Right lobe of liver (tissue), 6 donors: ENCODE measurements at regions not wholly inside any gene's neighbourhood (a gene's known extent, or its start where the extent isn't known, plus 50 kb on each side); places are given as distances from the start of the nearest gene placed in this dataset.

Experiments
- ATAC-seq, 4 donors: fragments of 200-7000 bp; cut with Tn5 transposase; one replicate each; pipeline ENCODE4 v1.9.1; 2020; ENCODE audit warnings: mild to moderate bottlenecking in 4 of 4, moderate library complexity in 4 of 4
- DNase-seq, 3 donors: peaks; one replicate each; pipeline ENCODE4 v3.0.0-alpha.2; 2020
- H3K27ac ChIP-seq, 3 donors: fragments of 200-600 bp; one replicate each; pipeline ENCODE4 v1.8.0; 2022
- H3K27me3 ChIP-seq, 2 donors: fragments of 200-600 bp; one replicate each; pipeline ENCODE4 v1.8.0; 2022
- H3K36me3 ChIP-seq, 4 donors: fragments of 200-600 bp; sonication (generic) in 1 of 4; one replicate each; pipeline versions ENCODE4 v1.5.1 to v1.8.0; 2017 to 2022; ENCODE audit warnings: control low read depth in 1 of 4
- H3K4me1 ChIP-seq, 4 donors: fragments of 200-600 bp; sonication (generic) in 1 of 4; one replicate each; pipeline versions ENCODE4 v1.5.1 to v1.8.0; 2017 to 2022; ENCODE audit warnings: control low read depth in 1 of 4
- H3K4me3 ChIP-seq, 3 donors: fragments of 200-600 bp; one replicate each; pipeline ENCODE4 v1.8.0; 2022
- H3K9me3 ChIP-seq, 4 donors: fragments of 200-600 bp; sonication (generic) in 1 of 4; one replicate each; pipeline versions ENCODE4 v1.5.1 to v1.8.0; 2017 to 2022; ENCODE audit warnings: control low read depth in 1 of 4
- CTCF ChIP-seq, 4 donors: fragments of 200-600 bp in 3 of 4; fragments of 450-650 bp in 1 of 4; IDR thresholded peaks; one replicate each; pipeline versions ENCODE4 v1.5.1 to v1.8.0; 2016 to 2022; ENCODE audit warnings: antibody characterized with exemption in 4 of 4, mild to moderate bottlenecking in 2 of 4
- POLR2A ChIP-seq: fragments of 450-650 bp; IDR thresholded peaks from one replicate; pipeline ENCODE4 v1.6.1; 2017; ENCODE audit warnings: antibody characterized with exemption, mild to moderate bottlenecking
- WGBS: methylation state at CpG from one replicate; pipeline ENCODE4 v1.1.6; 2018; ENCODE audit warnings: low coverage, low lambda C conversion rate; ENCODE audit not compliant: insufficient coverage; ENCODE audit errors: missing lambda C conversion rate; 5-methylcytosine and 5-hydroxymethylcytosine counted together
- intact Hi-C, 2 donors: fragments of 100-400 bp; cut with DNase I; formaldehyde crosslinking; loops; one replicate each; pipeline versions ENCODE4 v1.11.2 to v1.14.1; 2022
- donor health status: DM: no; HTN: yes; CAD: no.
- donor health status: DM: no; HTN: no; CAD: no.
- donor health status: DM: no; HTN: no; CAD: no.
- donor health status: DM: no; HTN: yes; CAD: no.
- donor health status: DM: no; HTN: yes; CAD: no.

- 53% methylated on average over 2 of the region's 2 CpGs for WGBS
- H3K9me3 ChIP-seq: no peaks in the 10 kb centered on the region
- ATAC-seq: no peak
Measured at GRCh38 chr20:60271597-60271996, 313.4 kb downstream of the CDH26 start.

GRCh38 chr20:60272790-60273189, 314.6 kb downstream of the CDH26 start:
- no peak for TF ChIP-seq CTCF (IDR thresholded peaks at IDR 0.05)
- TF ChIP-seq POLR2A: no peak
- H3K4me3 ChIP-seq: no peak overlapping the region
- H3K27ac ChIP-seq: no peak overlapping the region
- no peaks in the 10 kb centered on the region for H3K36me3 ChIP-seq
- ATAC-seq (no peak), DNase-seq (no peak)
- WGBS: 40% methylated on average over 5 of the region's 6 CpGs
- no peaks in the 10 kb centered on the region for H3K27me3 ChIP-seq
- intact Hi-C loops: no loop called here
- H3K9me3 ChIP-seq: no peaks in the 10 kb centered on the region
- no peaks in the 10 kb centered on the region for H3K4me1 ChIP-seq

More at GRCh38 chr20:60271597-60271996, 313.4 kb downstream of the CDH26 start:
- Histone ChIP-seq H3K4me3 (no peak overlapping the region), H3K4me1 (no peaks in the 10 kb centered on the region), H3K27ac (no peak overlapping the region), H3K36me3 (no peaks in the 10 kb centered on the region), H3K27me3 (no peaks in the 10 kb centered on the region)
- no peak for DNase-seq
- intact Hi-C loops: no loop called here
- TF ChIP-seq CTCF (IDR thresholded peaks at IDR 0.05): peak; percentile 11 to 25 (median 16)
- TF ChIP-seq POLR2A: no peak

GRCh38 chr20:60274717-60275116, 316.5 kb downstream of the CDH26 start:
- ATAC-seq (no peak), DNase-seq (no peak)
- Histone ChIP-seq H3K36me3 (no peaks in the 10 kb centered on the region), H3K4me3 (no peak overlapping the region), H3K9me3 (no peaks in the 10 kb centered on the region), H3K27ac (no peak overlapping the region), H3K4me1 (no peaks in the 10 kb centered on the region), H3K27me3 (no peaks in the 10 kb centered on the region)
- TF ChIP-seq POLR2A (no peak), CTCF (IDR thresholded peaks at IDR 0.05) (no peak)
- intact Hi-C loops: no loop called here
- WGBS: 55% methylated on average over 3 of the region's 3 CpGs

GRCh38 chr20:60281295-60281694, 323.1 kb downstream of the CDH26 start:
- no peak for TF ChIP-seq POLR2A
- TF ChIP-seq CTCF (IDR thresholded peaks at IDR 0.05): no peak
- no peaks in the 10 kb centered on the region for H3K36me3 ChIP-seq
- H3K4me1 ChIP-seq: no peaks in the 10 kb centered on the region
- ATAC-seq: no peak
- no peaks in the 10 kb centered on the region for H3K27me3 ChIP-seq
- DNase-seq: no peak
- H3K27ac ChIP-seq: no peak overlapping the region
- WGBS: 100% methylated on average over 1 of the region's 6 CpGs
- no peaks in the 10 kb centered on the region for H3K9me3 ChIP-seq
- no peak overlapping the region for H3K4me3 ChIP-seq
- intact Hi-C loops: no loop called here

GRCh38 chr20:60283281-60283680, 325.1 kb downstream of the CDH26 start:
- H3K9me3 ChIP-seq: no peaks in the 10 kb centered on the region
- TF ChIP-seq POLR2A (no peak), CTCF (IDR thresholded peaks at IDR 0.05) (no peak)
- intact Hi-C loops: no loop called here
- no peaks in the 10 kb centered on the region for H3K4me1 ChIP-seq
- H3K36me3 ChIP-seq: no peaks in the 10 kb centered on the region
- no peak overlapping the region for H3K4me3 ChIP-seq
- ATAC-seq (no peak), DNase-seq (no peak)
- no peak overlapping the region for H3K27ac ChIP-seq
- no peaks in the 10 kb centered on the region for H3K27me3 ChIP-seq
